ENCODE measurements at regions not wholly inside any gene's neighbourhood (a gene's known extent, or its start where the extent isn't known, plus 50 kb on each side); places are given as distances from the start of the nearest gene placed in this dataset.

DNA sequence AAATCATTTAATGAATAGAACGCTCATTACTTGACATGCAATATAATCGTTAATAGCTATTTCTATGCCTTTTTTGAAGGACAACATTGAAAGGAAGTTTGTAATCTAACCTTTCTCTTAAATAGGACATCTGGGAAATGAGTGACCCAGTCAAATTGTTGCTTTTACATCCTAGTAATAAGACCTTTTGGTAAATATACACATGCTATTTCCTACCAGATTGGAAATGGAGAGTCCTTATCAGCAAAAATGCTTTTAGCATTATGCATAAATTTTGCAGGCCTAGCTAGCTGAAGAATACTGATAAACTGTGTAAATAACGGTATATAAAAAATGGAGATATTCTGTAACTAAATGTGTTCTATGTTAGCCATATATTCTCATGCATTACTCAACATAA lies 567.3 kb upstream of the DSEL start:
- DNase-seq = no peak

GRCh38 chr18:68083131-68083530 lies 566.6 kb upstream of the DSEL start:
- DNase-seq = no peak

- DNase-seq = no peak
These were observed 556.2 kb upstream of the DSEL start for GRCh38 chr18:68072744-68073143.

- no peak for DNase-seq
These were observed 544.4 kb upstream of the DSEL start for GRCh38 chr18:68060871-68061270.

GRCh38 chr18:68056936-68057335 lies 540.4 kb upstream of the DSEL start:
- DNase-seq = no peak

DNA sequence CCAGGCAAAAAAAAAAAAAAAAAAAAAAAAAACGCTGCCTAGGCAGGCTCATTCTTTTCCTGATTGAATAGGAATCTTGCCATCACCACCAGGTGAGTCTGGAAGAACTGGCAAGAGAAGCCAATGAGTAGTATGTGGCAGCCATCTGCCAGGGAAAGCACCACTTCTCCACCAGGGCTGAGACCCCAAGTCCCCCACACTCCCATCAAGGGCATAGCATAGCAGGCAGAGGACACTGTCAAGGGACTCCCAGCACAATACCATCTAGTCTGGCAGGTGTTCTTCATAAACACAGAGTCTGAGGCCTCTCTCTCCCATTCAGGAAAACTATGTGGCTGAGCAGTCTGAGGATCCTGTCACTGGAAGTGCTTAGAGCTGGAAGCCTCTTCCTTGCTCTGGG lies 538.1 kb upstream of the DSEL start:
- no peak for DNase-seq

DNA sequence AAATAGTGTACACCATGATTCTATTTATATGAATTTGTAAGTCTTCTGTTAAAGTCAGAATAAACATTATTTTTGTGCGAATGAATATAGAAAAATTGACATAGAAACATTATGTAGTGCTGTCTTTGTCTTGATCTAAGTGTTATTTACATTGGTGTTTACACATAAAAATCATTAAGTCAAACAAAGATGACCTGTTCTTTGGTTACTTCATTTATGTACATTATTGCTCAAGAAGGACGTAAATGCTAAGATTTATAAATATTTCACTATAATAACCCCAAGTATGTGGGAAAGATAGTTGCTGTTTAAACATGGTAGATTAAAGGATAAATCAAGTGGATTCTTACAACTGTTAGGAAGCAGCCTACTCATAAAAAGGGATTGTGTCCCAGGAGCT lies 536.8 kb upstream of the DSEL start:
- DNase-seq = no peak

DNA sequence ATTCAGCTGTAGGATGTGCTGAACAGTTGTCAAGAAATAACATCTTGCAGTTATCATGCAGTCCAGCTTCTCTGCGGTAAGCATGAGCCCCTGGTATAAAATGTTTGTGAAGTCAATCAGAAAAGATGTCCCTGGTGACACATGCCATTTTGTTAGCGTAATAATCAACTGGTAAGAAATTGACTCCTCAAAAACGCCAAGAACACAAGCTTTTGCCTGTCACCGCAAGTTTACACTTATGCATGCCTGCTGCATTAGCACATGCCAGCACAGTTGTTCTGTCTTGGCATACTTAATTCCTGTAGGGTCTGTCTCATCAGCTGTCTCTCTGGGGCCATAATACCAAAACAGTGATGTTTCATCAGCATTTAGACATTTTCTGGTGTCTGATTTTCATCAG lies 524.8 kb upstream of the DSEL start:
- no peak for DNase-seq

DNA sequence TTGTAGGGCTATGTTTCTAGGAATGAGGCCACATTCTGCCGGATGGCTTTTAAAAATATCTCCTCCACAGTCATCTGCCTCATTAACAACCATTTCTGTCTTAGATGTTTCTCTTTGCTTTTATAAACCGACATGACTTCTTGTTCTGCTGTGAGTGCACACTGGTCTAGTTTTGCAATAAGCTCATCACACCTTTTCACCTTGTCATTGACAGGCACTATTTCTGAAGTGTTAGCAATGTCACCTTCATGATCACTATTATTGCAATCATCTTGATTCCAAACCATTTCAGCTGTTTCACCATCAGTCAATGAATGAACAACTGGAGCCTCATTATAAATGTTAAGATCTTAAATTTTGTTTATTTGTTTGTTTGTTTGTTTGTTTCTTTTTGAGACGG lies 523.7 kb upstream of the DSEL start:
- no peak for DNase-seq

- DNase-seq = no peak
These were observed 519.4 kb upstream of the DSEL start for GRCh38 chr18:68035774-68036522.

GRCh38 chr18:68034296-68034695 lies 517.8 kb upstream of the DSEL start:
- DNase-seq = no peak

GRCh38 chr18:68033466-68033865 lies 516.9 kb upstream of the DSEL start:
- DNase-seq = no peak

DNA sequence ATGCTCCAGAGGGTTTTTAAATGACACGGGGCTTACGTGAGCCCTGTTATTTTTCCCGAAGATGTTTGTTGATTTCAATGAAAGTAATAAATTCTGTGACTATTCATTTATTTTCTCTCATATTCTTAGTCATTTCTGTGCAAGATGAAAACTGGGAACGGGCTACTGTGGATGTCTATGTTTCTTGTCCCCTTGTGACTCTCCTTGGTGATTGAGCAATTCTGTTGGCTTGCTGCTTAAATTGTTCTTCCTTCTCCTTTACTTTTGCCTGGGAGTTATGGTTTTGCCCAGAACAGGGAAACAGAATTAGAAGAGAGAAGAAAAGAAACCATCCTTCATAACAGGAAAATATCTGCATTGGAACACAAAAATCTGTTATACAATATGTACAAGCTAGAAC lies 508.2 kb upstream of the DSEL start:
- no peak for DNase-seq

- DNase-seq = no peak
These were observed 500.9 kb upstream of the DSEL start for GRCh38 chr18:68017385-68017784.

DNA sequence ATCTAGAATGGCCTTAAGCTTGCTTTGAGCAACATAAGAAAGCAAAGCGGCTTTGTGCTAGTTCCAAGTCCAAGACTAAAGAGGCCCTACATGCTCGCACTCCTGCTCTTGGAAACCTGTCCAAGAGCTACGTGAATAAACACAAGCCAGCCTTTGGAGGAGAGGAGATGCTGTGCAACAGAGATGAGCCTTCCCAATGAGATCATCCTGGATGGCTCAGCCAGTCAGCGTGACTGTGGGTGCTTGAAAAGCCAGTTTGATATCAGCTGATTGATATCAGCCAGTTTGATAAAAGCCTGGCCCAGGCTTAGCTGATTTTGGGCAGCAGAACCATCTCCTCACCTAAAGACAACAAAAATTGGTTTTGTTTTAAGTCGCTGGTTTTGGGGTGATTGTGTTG lies 481.0 kb upstream of the DSEL start:
- no peak for DNase-seq

DNA sequence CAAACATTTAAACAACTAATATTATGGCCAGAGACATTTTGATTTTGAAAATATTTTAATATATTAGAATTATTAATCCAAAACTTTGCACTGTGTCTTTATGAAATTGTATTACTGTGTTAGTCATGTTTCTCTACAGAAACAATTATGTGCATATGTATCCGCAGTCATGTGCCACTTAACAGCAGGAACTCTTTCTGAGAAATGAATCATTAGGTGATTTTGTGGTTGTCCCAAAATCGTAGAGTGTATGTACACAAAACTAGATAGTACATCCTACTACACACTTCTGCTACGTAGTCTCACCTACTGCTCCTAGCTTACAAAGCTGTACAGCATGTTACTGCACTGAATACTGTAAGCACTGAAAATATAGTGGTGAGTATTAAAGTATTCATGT lies 479.2 kb upstream of the DSEL start:
- DNase-seq = no peak

GRCh38 chr18:67980241-67980640 lies 463.7 kb upstream of the DSEL start:
- no peak for DNase-seq

DNA sequence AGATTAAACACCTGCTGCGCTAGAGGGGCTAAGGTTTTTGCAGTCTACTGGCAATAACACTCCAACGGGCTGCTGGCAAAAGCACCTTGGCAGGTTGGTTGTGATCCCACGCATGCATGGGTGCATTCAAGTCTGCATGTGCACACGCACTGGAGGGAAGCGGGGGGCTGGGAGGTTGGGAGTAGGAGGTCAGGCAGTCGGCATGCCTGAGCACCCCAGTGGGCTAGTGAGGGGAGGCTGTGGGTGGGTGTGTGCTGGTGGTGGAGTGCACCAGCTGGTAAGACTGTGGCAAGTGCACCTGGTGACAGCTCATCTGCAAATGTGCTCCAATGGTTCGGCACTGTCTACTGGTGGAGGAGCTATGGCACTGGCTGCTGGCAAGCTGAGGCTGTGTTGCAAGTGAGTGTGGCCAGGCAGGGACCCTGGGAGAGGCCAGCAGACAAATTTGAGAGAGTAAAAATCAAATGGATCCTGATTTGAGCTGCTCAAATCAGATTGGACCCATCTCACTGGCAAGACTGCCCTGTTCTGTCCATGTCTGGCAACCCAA lies 460.6 kb upstream of the DSEL start:
- no peak for DNase-seq

DNA sequence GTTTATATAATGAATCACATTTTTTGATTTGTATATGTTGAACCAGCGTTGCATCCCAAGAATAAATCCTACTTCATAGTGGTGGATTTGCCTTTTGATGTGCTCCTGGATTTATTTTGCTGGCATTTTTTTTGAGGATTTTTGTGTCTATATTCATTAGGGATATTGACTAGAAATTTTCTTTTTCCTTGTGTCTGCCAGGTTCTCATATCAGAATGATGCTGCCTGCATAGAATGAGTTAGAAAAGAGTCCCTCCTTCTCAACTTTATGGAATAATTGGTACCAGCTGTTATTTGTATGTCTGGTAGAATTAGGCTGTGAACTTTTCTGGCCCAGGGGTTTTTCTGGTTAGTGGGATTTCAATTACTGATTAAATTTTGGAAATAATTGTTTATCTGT lies 457.4 kb upstream of the DSEL start:
- DNase-seq = no peak

DNA sequence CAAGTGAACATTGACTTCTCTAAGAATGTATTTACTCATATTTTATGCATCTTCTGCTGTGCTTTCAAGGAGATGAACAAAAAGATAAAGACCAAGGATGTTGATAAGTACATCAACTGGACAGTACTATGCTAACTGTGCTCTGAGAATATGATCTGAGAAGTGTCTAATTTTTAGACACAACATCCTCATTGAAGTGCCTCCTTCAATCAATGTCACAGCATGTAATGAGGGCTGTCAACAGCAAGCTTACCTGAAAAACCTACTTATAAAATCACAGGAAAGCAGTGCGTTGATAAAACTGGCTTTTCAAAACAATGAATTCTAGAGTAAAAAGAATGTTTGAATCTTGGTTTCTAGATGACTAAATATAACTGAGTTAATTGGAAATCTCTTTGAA lies 452.9 kb upstream of the DSEL start:
- no peak for DNase-seq

GRCh38 chr18:67966224-67966623 lies 449.7 kb upstream of the DSEL start:
- no peak for DNase-seq

GRCh38 chr18:67964462-67964861 lies 447.9 kb upstream of the DSEL start:
- no peak for DNase-seq

DNA sequence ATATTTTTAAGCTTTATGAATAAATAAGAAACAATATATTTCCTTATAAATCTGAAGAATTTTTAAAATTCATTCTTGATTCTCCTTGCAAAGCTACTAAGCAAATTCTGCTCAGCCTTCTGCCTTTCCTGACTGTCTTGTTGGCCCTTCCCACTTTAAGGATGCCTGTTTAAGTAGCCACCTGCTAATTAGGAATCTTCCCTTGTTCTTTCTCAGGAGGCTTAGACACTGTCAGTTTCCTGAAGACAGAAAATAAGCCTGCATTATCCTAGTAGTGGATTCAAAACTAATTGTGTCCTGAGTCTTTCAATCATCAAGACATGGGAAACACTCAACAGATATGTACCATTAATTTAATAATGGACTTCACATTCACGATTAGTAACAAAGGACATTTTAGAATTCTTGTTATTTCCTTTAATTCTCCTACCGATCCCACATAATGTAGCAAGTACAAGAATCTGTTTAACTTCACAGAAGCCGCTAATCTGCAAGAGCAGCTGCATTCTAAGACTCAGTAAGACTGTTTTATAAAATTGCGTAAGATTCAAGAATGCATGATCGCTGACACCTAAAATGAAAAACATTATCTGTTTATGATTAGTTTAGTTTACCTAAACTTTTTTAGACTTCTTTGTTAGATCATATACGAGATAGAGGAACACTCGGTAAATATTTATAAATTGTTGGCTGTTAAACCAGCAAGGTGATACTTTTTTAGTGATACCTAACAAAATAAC lies 445.4 kb upstream of the DSEL start:
- DNase-seq = no peak

GRCh38 chr18:67957684-67958083 lies 441.2 kb upstream of the DSEL start:
- DNase-seq = no peak

DNA sequence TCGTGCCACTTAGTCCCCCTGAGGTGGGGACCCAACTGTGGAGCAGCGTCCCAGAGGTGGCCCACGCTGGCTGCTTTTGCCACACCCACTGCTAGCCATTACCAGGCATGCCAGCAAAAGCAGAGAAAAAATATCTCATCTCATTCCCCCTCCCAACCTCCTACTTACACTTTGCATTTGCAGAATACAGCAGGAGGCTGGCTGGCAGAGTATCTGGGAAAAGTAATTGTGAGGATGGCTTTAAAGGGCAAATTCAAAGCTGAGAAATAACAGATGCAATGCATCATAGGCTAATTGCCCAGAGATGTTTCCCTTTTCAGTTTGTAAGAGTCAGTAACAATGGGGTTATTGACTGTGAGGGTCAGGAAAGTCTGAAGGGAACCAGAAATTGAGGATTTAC lies 438.1 kb upstream of the DSEL start:
- no peak for DNase-seq
